Right lobe of liver (tissue), 4 donors: ENCODE measurements at regions not wholly inside any gene's neighbourhood (a gene's known extent, or its start where the extent isn't known, plus 50 kb on each side); places are given as distances from the start of the nearest gene placed in this dataset.

Source experiments
- POLR2A ChIP-seq: fragments of 450-650 bp; IDR thresholded peaks from one replicate; pipeline ENCODE4 v1.6.1; 2017; ENCODE audit warnings: antibody characterized with exemption, mild to moderate bottlenecking
- TF ChIP-seq, protein P1 (sequence below), 4 donors: fragments of 200-600 bp in 3 of 4; fragments of 450-650 bp in 1 of 4; IDR thresholded peaks; one replicate each; pipeline versions ENCODE4 v1.5.1 to v1.8.0; 2016 to 2022; ENCODE audit warnings: antibody characterized with exemption in 4 of 4, mild to moderate bottlenecking in 2 of 4
- donor health status: DM: no; HTN: no; CAD: no.
- donor health status: DM: no; HTN: no; CAD: no.
- donor health status: DM: no; HTN: yes; CAD: no.

DNA sequence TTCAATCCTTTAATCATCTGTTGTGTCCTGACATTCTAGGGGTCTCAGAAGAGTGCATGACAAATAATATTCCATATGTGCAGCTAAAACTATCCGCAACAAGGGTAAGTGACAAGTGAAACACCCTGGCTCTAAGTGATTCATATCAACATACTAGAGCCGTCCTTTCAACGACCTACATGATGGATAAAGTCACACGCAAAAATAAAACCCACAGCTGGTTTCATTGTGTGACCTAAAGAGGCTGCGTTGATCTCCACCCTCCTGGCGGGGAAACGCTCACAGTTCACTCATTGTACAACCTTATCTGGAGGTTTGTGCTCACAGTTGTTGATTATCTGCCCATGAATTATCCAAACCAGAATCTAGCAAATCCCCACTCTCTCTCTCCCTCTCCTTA lies 365.3 kb upstream of the PKN2 start:
- TF ChIP-seq, protein P1, sequence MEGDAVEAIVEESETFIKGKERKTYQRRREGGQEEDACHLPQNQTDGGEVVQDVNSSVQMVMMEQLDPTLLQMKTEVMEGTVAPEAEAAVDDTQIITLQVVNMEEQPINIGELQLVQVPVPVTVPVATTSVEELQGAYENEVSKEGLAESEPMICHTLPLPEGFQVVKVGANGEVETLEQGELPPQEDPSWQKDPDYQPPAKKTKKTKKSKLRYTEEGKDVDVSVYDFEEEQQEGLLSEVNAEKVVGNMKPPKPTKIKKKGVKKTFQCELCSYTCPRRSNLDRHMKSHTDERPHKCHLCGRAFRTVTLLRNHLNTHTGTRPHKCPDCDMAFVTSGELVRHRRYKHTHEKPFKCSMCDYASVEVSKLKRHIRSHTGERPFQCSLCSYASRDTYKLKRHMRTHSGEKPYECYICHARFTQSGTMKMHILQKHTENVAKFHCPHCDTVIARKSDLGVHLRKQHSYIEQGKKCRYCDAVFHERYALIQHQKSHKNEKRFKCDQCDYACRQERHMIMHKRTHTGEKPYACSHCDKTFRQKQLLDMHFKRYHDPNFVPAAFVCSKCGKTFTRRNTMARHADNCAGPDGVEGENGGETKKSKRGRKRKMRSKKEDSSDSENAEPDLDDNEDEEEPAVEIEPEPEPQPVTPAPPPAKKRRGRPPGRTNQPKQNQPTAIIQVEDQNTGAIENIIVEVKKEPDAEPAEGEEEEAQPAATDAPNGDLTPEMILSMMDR (IDR thresholded peaks at IDR 0.05), result no peak
- TF ChIP-seq POLR2A, result no peak
